ENCODE measurements at regions not wholly inside any gene's neighbourhood (a gene's known extent, or its start where the extent isn't known, plus 50 kb on each side); places are given as distances from the start of the nearest gene placed in this dataset.

GRCh38 chr1:79262745-79263258 lies 256.3 kb upstream of the ADGRL4 start:
- H2BK12ac ChIP-seq (ENCODE audit: low read depth, low read length): peak overlapping the region; percentile 82
- H4K8ac ChIP-seq (ENCODE audit: extremely low read depth, insufficient read depth, low read length): no peak overlapping the region
- no peaks in the 10 kb centered on the region for H3K79me1 ChIP-seq (ENCODE audit: low read depth, low read length)
- H3K23ac ChIP-seq (ENCODE audit: insufficient read length): no peak overlapping the region
- peaks cover 5 to 15% (median 11%) of the 10 kb centered on the region in 4 experiments; a peak in 6 of 7 replicates for H3K4me1 ChIP-seq (replicated peaks in 1 of 4; ENCODE audit: control insufficient read depth in 3 of 4, insufficient read depth in 4 of 4, low read length in 3 of 4)
- peak overlapping the region; percentile 73; the same call in 1 of the 2 replicates for H2BK15ac ChIP-seq (ENCODE audit: low read length)
- H2AFZ ChIP-seq (ENCODE audit: low read length): no peak overlapping the region
- H3K79me2 ChIP-seq (ENCODE audit: control insufficient read depth in 1 of 2, insufficient read depth in 2 of 2, low read length in 2 of 2): no peaks in the 10 kb centered on the region
- H2BK5ac ChIP-seq (ENCODE audit: low read depth, low read length): peak overlapping the region; percentile 89
- peak overlapping the region in 1 of 4 experiments; percentile 36; a peak in 3 of 8 replicates for H3K4me3 ChIP-seq (ENCODE audit: extremely low read depth in 1 of 4, insufficient read depth in 2 of 4, low read depth in 3 of 4, low read length in 4 of 4)
- peak overlapping the region; percentile 12 for H4K91ac ChIP-seq (replicated peaks; ENCODE audit: insufficient read length, low read length)
- H3K9ac ChIP-seq (replicated peaks in 1 of 4; ENCODE audit: extremely low read depth in 1 of 4, low read depth in 3 of 4, low read length in 3 of 4): peak overlapping the region in 2 of 4 experiments; percentile 10 to 31; a peak in 1 of 7 replicates
- 25% methylated on average over 3 of the region's 3 CpGs; no CpG with 5 or more reads in 1 of the 2 experiments for WGBS, 2 experiments (ENCODE audit: extremely low coverage in 1 of 2, insufficient coverage in 1 of 2, insufficient read length in 1 of 2, insufficient replicate concordance in 2 of 2, low coverage in 1 of 2, low lambda C conversion rate in 2 of 2, missing lambda C conversion rate in 1 of 2)
- H2AK5ac ChIP-seq (ENCODE audit: low read depth, low read length): no peak overlapping the region
- 0 out of 2 replicates have a peak overlapping the region, but pooled peaks have one; percentile 3 for H2BK20ac ChIP-seq (ENCODE audit: low read length)
- H2BK120ac ChIP-seq (replicated peaks; ENCODE audit: low read depth, low read length): peak overlapping the region; percentile 76
- no peak overlapping the region for H3K14ac ChIP-seq (ENCODE audit: insufficient read length)
- H3K9me3 ChIP-seq (ENCODE audit: insufficient read depth in 2 of 2, low read depth in 1 of 2, low read length in 1 of 2): no peaks in the 10 kb centered on the region
- peak; percentile 96 for FAIRE-seq
- peak overlapping the region; percentile 39 to 53; a peak in 3 of 4 replicates for H3K4me2 ChIP-seq (ENCODE audit: insufficient read depth in 1 of 2, low read depth in 2 of 2, low read length in 2 of 2)
- CTCF ChIA-PET (ENCODE audit: partially characterized antibody): no interaction called here
- H3K4ac ChIP-seq (replicated peaks; ENCODE audit: insufficient read length, low read depth, low read length): no peak overlapping the region
- H3K56ac ChIP-seq (replicated peaks; ENCODE audit: insufficient read length, low read depth, low read length): no peak overlapping the region
- POLR2A ChIA-PET (ENCODE audit: partially characterized antibody): no interaction called here
- peak in 1 of 2 experiments; percentile 23 for DNase-seq (ENCODE audit: low read depth in 1 of 2, low spot score in 2 of 2)
- H3K36me3 ChIP-seq (ENCODE audit: control insufficient read depth in 2 of 4, insufficient read depth in 4 of 4, low read length in 3 of 4): no peaks in the 10 kb centered on the region
- H3K18ac ChIP-seq (ENCODE audit: extremely low read depth, low read length): peak overlapping the region; percentile 72
- peak overlapping the region; percentile 57 for H4K5ac ChIP-seq (ENCODE audit: insufficient read length, low read depth, low read length)
- H3K27ac ChIP-seq (ENCODE audit: low read depth, low read length): peak overlapping the region; percentile 48; the same call in 1 of the 2 replicates
- H3K23me2 ChIP-seq (ENCODE audit: low read depth, low read length): no peaks in the 10 kb centered on the region
- no peaks in the 10 kb centered on the region for H3K27me3 ChIP-seq (replicated peaks in 1 of 4; ENCODE audit: control insufficient read depth in 3 of 4, extremely low read depth in 1 of 4, insufficient read depth in 3 of 4, low read length in 3 of 4)
- no peaks in the 10 kb centered on the region for H4K20me1 ChIP-seq (replicated peaks in 1 of 2; ENCODE audit: control insufficient read depth in 1 of 2, insufficient read depth in 2 of 2, low read length in 2 of 2)
- peak; percentile 53; the same call in 1 of the 2 replicates for TF ChIP-seq RBBP5 (IDR thresholded peaks at IDR 0.05; ENCODE audit: borderline replicate concordance, low read depth, low read length)
- peak; percentile 84 for TF ChIP-seq ASH2L (IDR thresholded peaks at IDR 0.05; ENCODE audit: low read length)
- TF ChIP-seq RAD21 (IDR thresholded peaks at IDR 0.05 in 1 of 2, conservative IDR thresholded peaks at IDR 0.05 in 1 of 2; ENCODE audit: low read depth in 2 of 2, low read length in 2 of 2): peak in 1 of 2 experiments; percentile 9; a peak in 1 of 4 replicates
- no peak for TF ChIP-seq RFX5 (IDR thresholded peaks at IDR 0.05; ENCODE audit: borderline replicate concordance, low read depth, low read length)
- TF ChIP-seq TAF7 (optimal IDR thresholded peaks at IDR 0.05; ENCODE audit: borderline replicate concordance, low read depth, low read length): peak; percentile 8
- no peak for TF ChIP-seq USF2 (IDR thresholded peaks at IDR 0.05; ENCODE audit: low read length)
- TF ChIP-seq HDAC2 (IDR thresholded peaks at IDR 0.05; ENCODE audit: borderline replicate concordance in 1 of 2, low read depth in 2 of 2, low read length in 2 of 2): no peak
- peak; percentile 67; the same call in 1 of the 2 replicates for TF ChIP-seq ATF2 (IDR thresholded peaks at IDR 0.05; ENCODE audit: low read length)
- TF ChIP-seq SP1 (IDR thresholded peaks at IDR 0.05; ENCODE audit: low read depth, low read length): 0 out of 2 replicates have a peak, but pooled peaks have one; percentile 57

Measured in H1 (cell line).